ENCODE measurements at regions not wholly inside any gene's neighbourhood (a gene's known extent, or its start where the extent isn't known, plus 50 kb on each side); places are given as distances from the start of the nearest gene placed in this dataset.
A peak's percentile ranks its signal among the peaks of the same experiment; 100 is the strongest.

- ATAC-seq = no peak
Measured at GRCh38 chr6:15952231-15953151, 176.4 kb upstream of the MYLIP start.

GRCh38 chr6:15950962-15951569, 177.8 kb upstream of the MYLIP start:
- H3K4me2 ChIP-seq = no peak overlapping the region
- no peak overlapping the region for H3K4me3 ChIP-seq
- ChIA-PET POLR2A (no interaction called here), CTCF (no interaction called here)
- TF ChIP-seq CEBPB (IDR thresholded peaks at IDR 0.05) = no peak
- no peak for TF ChIP-seq POLR2AphosphoS2 (conservative IDR thresholded peaks at IDR 0.05; ENCODE audit: low read length)
- TF ChIP-seq ZNF302 (CRISPR knock-in tag; IDR thresholded peaks at IDR 0.05) = no peak
- no peak for TF ChIP-seq ZC3H11A (IDR thresholded peaks at IDR 0.05)
- TF ChIP-seq HOXB13 (CRISPR knock-in tag; IDR thresholded peaks at IDR 0.05; ENCODE audit: low read depth) = no peak
- TF ChIP-seq GATA3 (IDR thresholded peaks at IDR 0.05; ENCODE audit: borderline replicate concordance) = no peak
- TF ChIP-seq RAD21 (conservative IDR thresholded peaks at IDR 0.05 in 1 of 2, IDR thresholded peaks at IDR 0.05 in 1 of 2) = no peak
- TF ChIP-seq HEYL (CRISPR knock-in tag; IDR thresholded peaks at IDR 0.05) = no peak
- no peak for TF ChIP-seq JUN (IDR thresholded peaks at IDR 0.05)
- WGBS (ENCODE audit: missing lambda C conversion rate) = 49% methylated on average over 3 of the region's 3 CpGs
- DNase-seq (ENCODE audit: low read depth in 1 of 2, low spot score in 1 of 2) (no peak), ATAC-seq (no peak), FAIRE-seq (no peak)
- H3K4me1 ChIP-seq = peaks cover 15% of the 10 kb centered on the region; the same call in 2 of the 3 replicates
- H3K9me3 ChIP-seq = no peaks in the 10 kb centered on the region
- H3K27ac ChIP-seq = no peak overlapping the region

More at GRCh38 chr6:15952231-15953151, 176.4 kb upstream of the MYLIP start:
- FAIRE-seq (no peak), DNase-seq (ENCODE audit: low read depth in 1 of 2, low spot score in 1 of 2) (no peak)
- ChIA-PET POLR2A (no interaction called here), CTCF (no interaction called here)
- WGBS (ENCODE audit: missing lambda C conversion rate) = 80% methylated on average over 8 of the region's 8 CpGs
- H3K4me2 ChIP-seq = no peak overlapping the region
- no peak overlapping the region for H3K4me3 ChIP-seq
- TF ChIP-seq E2F6 (IDR thresholded peaks at IDR 0.05; ENCODE audit: borderline replicate concordance, low read depth) (no peak), RFX5 (IDR thresholded peaks at IDR 0.05) (no peak)
- no peaks in the 10 kb centered on the region for H3K9me3 ChIP-seq
- H3K27ac ChIP-seq = no peak overlapping the region
- peaks cover 19% of the 10 kb centered on the region; the same call in 2 of the 3 replicates for H3K4me1 ChIP-seq

- H3K9me3 ChIP-seq = no peaks in the 10 kb centered on the region
- no peak overlapping the region for H3K27ac ChIP-seq
- H3K4me3 ChIP-seq = no peak overlapping the region
- peaks cover 14% of the 10 kb centered on the region; the same call in 2 of the 3 replicates for H3K4me1 ChIP-seq
- ATAC-seq (no peak), DNase-seq (ENCODE audit: low read depth in 1 of 2, low spot score in 1 of 2) (no peak), FAIRE-seq (no peak)
- peak overlapping the region; percentile 65 for H3K4me2 ChIP-seq
- ChIA-PET POLR2A (interaction anchor here (1.2 kb wide), 1 partner anchor 179 kb away, joined by 3 read pairs; the partner anchor contains the start of gene MYLIP), CTCF (interaction anchor here (0.5 kb wide), 1 partner anchor 292 kb away, joined by 5 read pairs; no protein-coding TSS in a partner anchor)
- WGBS (ENCODE audit: missing lambda C conversion rate) = 45% methylated on average over 1 of the region's 1 CpG
- no peak for TF ChIP-seq EP300 (IDR thresholded peaks at IDR 0.05)
- no peak for TF ChIP-seq ELK1 (IDR thresholded peaks at IDR 0.05; ENCODE audit: low read depth, low read length)
- TF ChIP-seq TP53 (CRISPR knock-in tag; IDR thresholded peaks at IDR 0.05) = no peak
- no peak for TF ChIP-seq ZNF302 (CRISPR knock-in tag; IDR thresholded peaks at IDR 0.05)
- TF ChIP-seq HDAC2 (IDR thresholded peaks at IDR 0.05) = no peak
- TF ChIP-seq RARB (CRISPR knock-in tag; IDR thresholded peaks at IDR 0.05) = no peak
- TF ChIP-seq NFE2L2 (conservative IDR thresholded peaks at IDR 0.05; ENCODE audit: low read length) = no peak
- TF ChIP-seq FOSL2 (IDR thresholded peaks at IDR 0.05) = no peak
- no peak for TF ChIP-seq FOSL2 (CRISPR knock-in tag; IDR thresholded peaks at IDR 0.05)
- no peak for TF ChIP-seq RAD21 (conservative IDR thresholded peaks at IDR 0.05 in 1 of 2, IDR thresholded peaks at IDR 0.05 in 1 of 2)
- no peak for TF ChIP-seq JUN (IDR thresholded peaks at IDR 0.05)
- no peak for TF ChIP-seq HEYL (CRISPR knock-in tag; IDR thresholded peaks at IDR 0.05)
- TF ChIP-seq USF2 (IDR thresholded peaks at IDR 0.05) = no peak
- no peak for TF ChIP-seq GATA3 (IDR thresholded peaks at IDR 0.05; ENCODE audit: borderline replicate concordance)
- no peak for TF ChIP-seq JUNB (IDR thresholded peaks at IDR 0.05)
- no peak for TF ChIP-seq REST (IDR thresholded peaks at IDR 0.05)
- TF ChIP-seq HMGXB4 (CRISPR knock-in tag; IDR thresholded peaks at IDR 0.05; ENCODE audit: borderline replicate concordance) = no peak
- no peak for TF ChIP-seq CBX8 (IDR thresholded peaks at IDR 0.05)
Measured at GRCh38 chr6:15949982-15950381, 178.9 kb upstream of the MYLIP start.

Data from A549 (cell line).